Type B pancreatic cell (in vitro differentiated cells): ENCODE measurements at regions not wholly inside any gene's neighbourhood (a gene's known extent, or its start where the extent isn't known, plus 50 kb on each side); places are given as distances from the start of the nearest gene placed in this dataset.

ENCODE experiments used
- DNase-seq: peaks from one replicate; pipeline ENCODE4 v3.0.0; 2021; ENCODE audit warnings: mixed read lengths; ENCODE audit not compliant: unreplicated experiment; ENCODE audit errors: extremely low spot score
- H3K27ac Mint-ChIP-seq: 2 replicates; pipeline ENCODE4 v1.8.0; 2021; ENCODE audit warnings: mild to moderate bottlenecking, mixed read lengths
- H3K27me3 Mint-ChIP-seq: 2 replicates; pipeline ENCODE4 v1.8.0; 2021; ENCODE audit warnings: mixed read lengths
- H3K36me3 Mint-ChIP-seq: 2 replicates; pipeline ENCODE4 v1.8.0; 2021; ENCODE audit warnings: mixed read lengths
- H3K4me1 Mint-ChIP-seq: one replicate; pipeline ENCODE4 v1.8.0; 2021; ENCODE audit warnings: mixed read lengths; ENCODE audit not compliant: unreplicated experiment
- H3K4me3 Mint-ChIP-seq: 2 replicates; pipeline ENCODE4 v1.8.0; 2021; ENCODE audit warnings: mild to moderate bottlenecking, mixed read lengths
- H3K9me3 Mint-ChIP-seq: 2 replicates; pipeline ENCODE4 v1.8.0; 2021; ENCODE audit warnings: mixed read lengths
- TF ChIP-seq, protein P1 (sequence below): fragments of 200-600 bp; sonication (generic); conservative IDR thresholded peaks from 2 replicates; pipeline ENCODE4 v1.5.0; 2021; ENCODE audit warnings: antibody characterized with exemption, mild to moderate bottlenecking

DNA sequence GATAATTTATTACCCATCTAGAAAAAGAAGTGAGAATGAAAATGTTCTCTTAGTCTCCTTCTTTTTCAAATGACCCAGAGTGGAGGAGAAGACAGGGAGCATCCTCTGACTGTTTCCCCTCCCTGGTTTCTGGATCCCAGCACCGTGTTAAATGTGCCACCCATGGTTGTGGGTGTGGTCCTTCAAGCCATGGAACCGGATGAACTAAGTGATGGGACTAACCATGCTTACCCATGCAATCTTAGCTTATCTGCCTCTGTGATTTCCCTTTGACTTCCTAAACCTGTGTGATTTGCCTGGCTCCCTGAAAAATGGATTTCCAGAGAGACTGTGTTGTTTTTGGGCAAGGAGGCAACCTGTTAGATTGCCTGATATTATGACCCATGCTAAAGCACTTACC lies 437.1 kb downstream of the MAGEB5 start:
- Mint-ChIP-seq H3K4me1 (no peaks in the 10 kb centered on the region), H3K27ac (no peak overlapping the region), H3K36me3 (no peaks in the 10 kb centered on the region), H3K9me3 (peaks cover 4% of the 10 kb centered on the region), H3K27me3 (no peaks in the 10 kb centered on the region), H3K4me3 (no peak overlapping the region)
- TF ChIP-seq, protein P1, sequence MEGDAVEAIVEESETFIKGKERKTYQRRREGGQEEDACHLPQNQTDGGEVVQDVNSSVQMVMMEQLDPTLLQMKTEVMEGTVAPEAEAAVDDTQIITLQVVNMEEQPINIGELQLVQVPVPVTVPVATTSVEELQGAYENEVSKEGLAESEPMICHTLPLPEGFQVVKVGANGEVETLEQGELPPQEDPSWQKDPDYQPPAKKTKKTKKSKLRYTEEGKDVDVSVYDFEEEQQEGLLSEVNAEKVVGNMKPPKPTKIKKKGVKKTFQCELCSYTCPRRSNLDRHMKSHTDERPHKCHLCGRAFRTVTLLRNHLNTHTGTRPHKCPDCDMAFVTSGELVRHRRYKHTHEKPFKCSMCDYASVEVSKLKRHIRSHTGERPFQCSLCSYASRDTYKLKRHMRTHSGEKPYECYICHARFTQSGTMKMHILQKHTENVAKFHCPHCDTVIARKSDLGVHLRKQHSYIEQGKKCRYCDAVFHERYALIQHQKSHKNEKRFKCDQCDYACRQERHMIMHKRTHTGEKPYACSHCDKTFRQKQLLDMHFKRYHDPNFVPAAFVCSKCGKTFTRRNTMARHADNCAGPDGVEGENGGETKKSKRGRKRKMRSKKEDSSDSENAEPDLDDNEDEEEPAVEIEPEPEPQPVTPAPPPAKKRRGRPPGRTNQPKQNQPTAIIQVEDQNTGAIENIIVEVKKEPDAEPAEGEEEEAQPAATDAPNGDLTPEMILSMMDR, result no peak
- no peak for DNase-seq

DNA sequence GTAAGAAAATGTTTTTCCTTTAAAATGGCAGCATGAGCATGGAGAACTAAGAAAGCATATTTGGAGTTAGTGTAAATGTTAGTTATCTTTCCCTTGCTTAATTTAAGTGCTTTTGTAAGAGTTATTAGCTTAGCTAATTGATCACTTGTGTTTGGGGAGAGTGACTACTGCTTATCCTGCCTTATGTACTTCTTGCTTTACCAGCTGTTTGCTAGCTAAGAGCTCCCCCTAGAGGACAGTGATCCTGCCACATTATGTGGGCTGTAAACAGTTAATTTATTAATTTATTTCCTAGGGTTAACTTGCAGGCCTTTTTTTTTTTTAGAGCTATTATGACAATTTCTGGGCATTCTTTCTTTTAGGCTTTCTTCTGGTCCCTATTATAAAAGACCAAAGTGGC lies 435.8 kb downstream of the MAGEB5 start:
- H3K9me3 Mint-ChIP-seq, result peaks cover 4% of the 10 kb centered on the region
- TF ChIP-seq, protein P1, result peak; percentile 44
- no peak overlapping the region for H3K4me3 Mint-ChIP-seq
- no peak for DNase-seq
- no peaks in the 10 kb centered on the region for H3K4me1 Mint-ChIP-seq
- H3K36me3 Mint-ChIP-seq, result no peaks in the 10 kb centered on the region
- H3K27ac Mint-ChIP-seq, result no peak overlapping the region
- H3K27me3 Mint-ChIP-seq, result no peaks in the 10 kb centered on the region

DNA sequence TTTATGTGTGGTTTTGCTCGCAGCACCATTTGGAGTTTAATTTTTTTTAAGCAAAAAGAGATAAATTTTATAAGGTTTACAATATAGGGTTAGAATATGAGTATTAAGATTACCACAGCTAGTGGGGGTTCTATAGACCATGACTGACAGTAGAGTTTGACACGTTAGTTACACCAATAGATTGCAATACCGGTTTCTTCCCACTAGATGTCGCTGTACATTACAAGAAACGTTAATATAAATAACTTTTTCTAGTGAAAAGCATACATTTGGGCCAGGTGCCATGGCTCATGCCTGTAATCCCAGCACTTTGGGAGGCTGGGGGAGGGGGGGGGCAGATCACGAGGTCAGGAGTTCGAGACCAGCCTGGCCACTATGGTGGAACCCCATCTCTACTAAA lies 433.6 kb downstream of the MAGEB5 start:
- no peaks in the 10 kb centered on the region for H3K27me3 Mint-ChIP-seq
- H3K4me3 Mint-ChIP-seq, result no peak overlapping the region
- H3K4me1 Mint-ChIP-seq, result no peaks in the 10 kb centered on the region
- peaks cover 4% of the 10 kb centered on the region for H3K9me3 Mint-ChIP-seq
- H3K36me3 Mint-ChIP-seq, result no peaks in the 10 kb centered on the region
- TF ChIP-seq, protein P1, result peak; percentile 75
- no peak for DNase-seq
- no peak overlapping the region for H3K27ac Mint-ChIP-seq

DNA sequence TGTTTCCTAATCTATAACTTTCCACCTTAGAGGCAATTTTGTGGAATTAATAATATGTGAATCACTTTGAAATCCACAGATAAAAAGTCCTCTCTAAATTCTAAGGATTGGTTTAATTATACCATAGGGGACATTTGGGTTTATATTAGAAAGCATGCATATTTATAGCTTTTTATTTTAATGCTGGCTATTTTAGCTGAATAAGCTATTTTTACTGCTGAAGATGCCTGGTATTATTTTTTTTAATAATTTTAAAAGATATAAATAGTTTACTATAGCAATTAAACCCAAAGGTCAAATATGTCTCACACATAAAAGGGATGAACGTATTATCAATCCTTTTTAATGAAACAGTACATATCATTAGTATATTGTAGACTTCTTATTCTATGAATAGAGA lies 415.4 kb downstream of the MAGEB5 start:
- no peaks in the 10 kb centered on the region for H3K4me1 Mint-ChIP-seq
- no peaks in the 10 kb centered on the region for H3K27me3 Mint-ChIP-seq
- no peak overlapping the region for H3K4me3 Mint-ChIP-seq
- H3K27ac Mint-ChIP-seq, result no peak overlapping the region
- no peak for DNase-seq
- TF ChIP-seq, protein P1, result no peak
- H3K9me3 Mint-ChIP-seq, result no peaks in the 10 kb centered on the region
- no peaks in the 10 kb centered on the region for H3K36me3 Mint-ChIP-seq

DNA sequence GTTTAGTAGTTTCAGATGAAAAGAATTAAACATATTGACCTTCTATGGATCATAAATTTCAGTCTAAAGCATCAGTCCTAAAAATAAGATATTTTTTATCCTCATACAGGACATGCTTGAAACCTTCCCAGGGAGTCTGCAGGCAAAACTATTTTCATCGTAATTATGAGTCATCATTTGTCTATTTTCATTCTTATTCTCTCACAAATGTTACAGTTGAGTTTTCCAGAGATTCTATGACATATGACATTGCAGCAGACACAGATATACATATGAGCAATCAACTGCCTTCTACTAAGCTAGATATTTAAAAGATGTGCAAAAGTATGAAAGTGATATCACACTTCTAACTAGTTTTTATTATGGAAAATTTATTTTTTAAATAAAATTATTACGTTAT lies 398.0 kb downstream of the MAGEB5 start:
- TF ChIP-seq, protein P1, result no peak
- H3K4me1 Mint-ChIP-seq, result no peaks in the 10 kb centered on the region
- peaks cover 8% of the 10 kb centered on the region for H3K9me3 Mint-ChIP-seq
- no peak overlapping the region for H3K4me3 Mint-ChIP-seq
- H3K27ac Mint-ChIP-seq, result no peak overlapping the region
- no peaks in the 10 kb centered on the region for H3K36me3 Mint-ChIP-seq
- no peak for DNase-seq
- H3K27me3 Mint-ChIP-seq, result no peaks in the 10 kb centered on the region

DNA sequence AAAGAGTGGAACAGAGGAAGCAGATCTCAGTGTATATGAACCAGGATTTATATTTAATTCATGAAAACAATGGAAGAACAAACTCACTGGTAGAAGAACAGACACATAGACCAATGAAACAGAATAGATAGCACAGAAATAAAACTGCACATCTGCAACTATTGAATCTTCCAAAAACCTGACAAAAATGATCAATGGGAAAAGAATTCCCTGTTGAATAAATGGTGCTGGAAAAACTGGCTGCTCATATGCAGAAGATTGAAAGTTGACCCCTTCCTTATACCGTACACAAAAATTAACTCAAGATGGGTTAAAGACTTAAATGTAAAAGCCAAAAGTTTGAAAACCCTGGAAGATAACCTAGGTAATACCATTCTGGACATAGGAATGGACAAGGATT lies 391.0 kb downstream of the MAGEB5 start:
- TF ChIP-seq, protein P1, result no peak
- no peaks in the 10 kb centered on the region for H3K36me3 Mint-ChIP-seq
- no peaks in the 10 kb centered on the region for H3K4me1 Mint-ChIP-seq
- no peaks in the 10 kb centered on the region for H3K9me3 Mint-ChIP-seq
- H3K4me3 Mint-ChIP-seq, result no peak overlapping the region
- H3K27ac Mint-ChIP-seq, result no peak overlapping the region
- DNase-seq, result no peak
- no peaks in the 10 kb centered on the region for H3K27me3 Mint-ChIP-seq
